Omental fat pad (tissue), 3 donors: ENCODE measurements at regions not wholly inside any gene's neighbourhood (a gene's known extent, or its start where the extent isn't known, plus 50 kb on each side); places are given as distances from the start of the nearest gene placed in this dataset.
"Not testable (repeated sequence)": the region's sequence is repeated elsewhere in the genome, so short reads cannot be mapped to it uniquely, and the experiment has no call there.

ENCODE experiments used
- ATAC-seq: fragments of 150-250 bp; one replicate; pipeline ENCODE4 v1.9.1; 2016; ENCODE audit warnings: mild to moderate bottlenecking, moderate library complexity; ENCODE audit not compliant: low FRiP score
- DNase-seq: peaks from one replicate; pipeline ENCODE4 v3.0.0-alpha.2; 2019; ENCODE audit warnings: low spot score
- TF ChIP-seq, protein P1 (sequence below), 3 donors: fragments of 450-650 bp; IDR thresholded peaks; one replicate each; pipeline ENCODE4 v1.5.1; 2016 to 2017; ENCODE audit warnings: antibody characterized with exemption in 3 of 3, mild to moderate bottlenecking in 3 of 3, moderate library complexity in 2 of 3

DNA sequence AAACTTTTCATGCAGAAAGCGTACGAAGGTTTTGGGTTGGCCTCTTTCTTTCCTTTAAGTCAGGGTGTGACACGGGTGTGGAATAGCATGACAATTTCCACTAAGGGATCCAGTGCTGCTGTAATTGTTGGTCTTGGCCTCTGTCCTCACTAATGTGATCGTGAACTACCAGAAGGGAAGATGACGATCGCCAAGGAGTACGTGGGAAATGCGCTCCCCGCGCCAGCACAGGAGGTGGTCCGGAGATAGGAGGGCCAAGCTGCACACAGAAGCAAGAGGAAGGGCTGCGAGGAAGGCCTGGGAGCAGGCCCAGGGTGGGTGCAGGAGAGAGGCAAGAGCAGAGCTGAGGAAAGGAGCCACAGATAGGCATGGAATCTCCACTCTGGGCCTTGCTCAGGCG, 79.7 kb upstream of the PODXL start:
- ATAC-seq (no peak), DNase-seq (no peak)
- TF ChIP-seq, protein P1, sequence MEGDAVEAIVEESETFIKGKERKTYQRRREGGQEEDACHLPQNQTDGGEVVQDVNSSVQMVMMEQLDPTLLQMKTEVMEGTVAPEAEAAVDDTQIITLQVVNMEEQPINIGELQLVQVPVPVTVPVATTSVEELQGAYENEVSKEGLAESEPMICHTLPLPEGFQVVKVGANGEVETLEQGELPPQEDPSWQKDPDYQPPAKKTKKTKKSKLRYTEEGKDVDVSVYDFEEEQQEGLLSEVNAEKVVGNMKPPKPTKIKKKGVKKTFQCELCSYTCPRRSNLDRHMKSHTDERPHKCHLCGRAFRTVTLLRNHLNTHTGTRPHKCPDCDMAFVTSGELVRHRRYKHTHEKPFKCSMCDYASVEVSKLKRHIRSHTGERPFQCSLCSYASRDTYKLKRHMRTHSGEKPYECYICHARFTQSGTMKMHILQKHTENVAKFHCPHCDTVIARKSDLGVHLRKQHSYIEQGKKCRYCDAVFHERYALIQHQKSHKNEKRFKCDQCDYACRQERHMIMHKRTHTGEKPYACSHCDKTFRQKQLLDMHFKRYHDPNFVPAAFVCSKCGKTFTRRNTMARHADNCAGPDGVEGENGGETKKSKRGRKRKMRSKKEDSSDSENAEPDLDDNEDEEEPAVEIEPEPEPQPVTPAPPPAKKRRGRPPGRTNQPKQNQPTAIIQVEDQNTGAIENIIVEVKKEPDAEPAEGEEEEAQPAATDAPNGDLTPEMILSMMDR (IDR thresholded peaks at IDR 0.05): no peak

DNA sequence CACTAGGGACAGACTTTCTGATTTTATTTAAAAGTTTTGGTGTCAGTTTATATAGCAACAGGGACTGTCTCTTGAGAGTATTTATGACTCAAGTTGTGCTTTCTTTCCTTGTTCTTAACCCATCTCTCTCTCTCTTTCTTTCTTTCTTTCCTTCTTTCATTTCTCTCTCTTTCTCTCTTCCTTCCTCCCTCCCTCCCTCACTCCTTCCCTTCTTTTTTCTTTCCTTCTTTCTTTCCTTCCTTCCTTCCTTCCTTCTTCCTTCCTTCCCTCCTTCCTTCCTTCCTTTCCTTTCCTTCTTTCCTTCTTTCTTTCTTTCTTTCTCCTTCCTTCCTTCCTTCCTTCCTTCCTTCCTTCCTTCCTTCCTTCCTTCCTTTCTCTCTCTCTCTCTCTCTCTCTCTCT, 77.8 kb upstream of the PODXL start:
- ATAC-seq, DNase-seq: not testable (repeated sequence)

DNA sequence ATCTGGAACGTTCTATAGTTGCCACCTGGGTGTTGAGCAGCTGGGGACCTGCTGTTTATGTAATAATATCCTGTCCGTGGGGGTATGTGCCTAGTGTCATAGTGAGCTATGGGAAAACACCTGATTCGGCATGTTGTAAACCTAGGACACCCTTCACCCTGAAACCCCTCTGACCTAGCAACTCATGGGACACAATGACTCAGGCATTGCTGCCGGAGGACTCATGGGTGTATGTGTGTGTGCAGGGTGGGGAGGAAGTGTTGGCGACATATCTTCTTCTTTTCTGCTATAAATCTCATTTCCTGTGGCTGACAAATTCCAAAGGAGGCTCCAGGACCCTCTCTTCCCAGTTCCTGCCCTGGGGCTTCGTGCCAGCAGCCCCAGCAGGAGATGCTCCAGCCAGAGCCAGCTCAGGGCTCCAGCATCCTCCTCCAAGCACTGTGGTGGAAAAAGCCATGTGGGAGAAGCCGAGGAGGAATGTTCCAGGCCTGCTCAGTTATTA, 77.0 kb upstream of the PODXL start:
- DNase-seq (no peak), ATAC-seq (peak; percentile 76)
- TF ChIP-seq, protein P1 (IDR thresholded peaks at IDR 0.05): no peak

- TF ChIP-seq, protein P1 (IDR thresholded peaks at IDR 0.05): no peak
- ATAC-seq (no peak), DNase-seq (no peak)
Measured at GRCh38 chr7:131630427-131630826, 74.0 kb upstream of the PODXL start.

DNA sequence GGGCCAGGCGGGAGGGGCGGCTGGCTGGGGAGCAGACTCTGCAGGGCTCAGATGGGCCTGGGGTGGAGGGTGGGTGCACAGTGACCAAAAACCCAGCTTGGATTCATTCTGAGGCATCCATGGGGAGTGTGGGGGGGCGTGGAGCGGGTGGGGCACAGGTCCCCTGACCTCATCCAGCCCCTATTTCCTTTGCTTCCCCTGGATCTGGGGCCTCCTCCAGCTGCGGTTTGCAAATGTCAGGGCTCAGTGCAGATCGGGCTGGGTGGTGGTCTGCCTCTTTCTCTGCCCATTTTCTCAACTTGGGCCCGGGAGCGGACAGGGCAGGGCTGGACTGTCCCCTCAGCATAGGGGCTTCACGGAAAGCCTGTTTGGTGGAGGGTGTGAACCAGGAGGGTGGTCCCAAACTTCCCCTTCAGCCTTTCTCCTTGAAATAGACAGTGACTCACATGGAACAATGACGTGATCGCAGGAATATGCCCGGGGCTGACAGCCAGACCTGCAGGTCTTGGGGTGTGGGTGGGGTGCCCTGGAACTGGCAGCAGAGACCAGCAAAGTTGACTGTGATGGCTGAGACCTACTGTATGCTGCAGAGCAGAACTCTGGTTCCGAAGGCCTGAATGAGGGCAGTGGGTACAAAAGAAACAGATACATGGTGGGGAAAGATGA, 72.9 kb upstream of the PODXL start:
- TF ChIP-seq, protein P1 (IDR thresholded peaks at IDR 0.05): no peak
- ATAC-seq (peak; percentile 27), DNase-seq (no peak)

- no peak for DNase-seq
- no peak for ATAC-seq
- TF ChIP-seq, protein P1 (IDR thresholded peaks at IDR 0.05): no peak
Measured at GRCh38 chr7:131628634-131629033, 72.2 kb upstream of the PODXL start.

DNA sequence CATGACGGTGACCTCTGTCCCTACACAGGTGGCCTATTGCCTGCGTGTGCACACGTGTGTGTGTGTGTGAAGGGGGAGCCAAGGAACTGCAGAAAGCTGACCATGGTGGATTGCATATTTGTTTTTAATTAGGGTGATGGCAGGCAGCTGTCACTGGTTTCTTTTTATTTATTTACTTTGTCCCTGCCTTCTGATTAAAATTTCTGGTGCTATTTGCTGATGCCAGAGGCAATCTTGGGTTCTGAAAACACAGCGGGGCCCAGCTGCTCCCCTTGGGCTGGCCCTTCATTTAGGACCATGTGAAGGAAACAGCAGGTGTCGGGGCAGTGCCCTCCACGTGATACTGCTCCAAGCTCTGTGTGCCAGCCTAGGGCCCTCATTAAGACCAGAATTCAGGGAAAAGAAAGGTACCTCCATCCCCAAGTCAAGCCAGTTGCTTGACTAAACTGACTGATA, 71.3 kb upstream of the PODXL start:
- ATAC-seq: no peak
- TF ChIP-seq, protein P1 (IDR thresholded peaks at IDR 0.05): no peak

More for the DNA sequence above, 71.3 kb upstream of the PODXL start:
- DNase-seq: no peak
